HepG2 (cell line): ENCODE measurements at regions not wholly inside any gene's neighbourhood (a gene's known extent, or its start where the extent isn't known, plus 50 kb on each side); places are given as distances from the start of the nearest gene placed in this dataset.

Experiments
- ATAC-seq: fragments of 200-7000 bp; cut with Tn5 transposase; 3 replicates; pipeline ENCODE4 v1.9.1; 2020; ENCODE audit warnings: mild to moderate bottlenecking, moderate library complexity
- BruUV-seq: library from RNA; stranded (reverse); fragments of 400-500 nt; replicated peaks from 2 replicates; lab custom pipeline; 2021; lab: Mats Ljungman, UMichigan
- CTCF ChIA-PET: fragments of 300-600 bp; formaldehyde crosslinking; extraction: SDS; loops from one replicate; lab custom pipeline; 2021; ENCODE audit warnings: low total read pairs, inconsistent platforms, low intra/inter-chr PET ratio; lab: Yijun Ruan, JAX
- POLR2A ChIA-PET: fragments of 350-600 bp; sonication (Branson Sonifier 250); formaldehyde crosslinking; loops from one replicate; lab custom pipeline; 2020; ENCODE audit warnings: antibody characterized with exemption, inconsistent platforms; lab: Yijun Ruan, JAX
- DNase-seq: peaks from one replicate; pipeline ENCODE4 v3.0.0-alpha.2; 2015; ENCODE audit warnings: low spot score
- FAIRE-seq: peaks from 3 replicates; lab custom pipeline; 2011; peaks lifted over from hg19 to GRCh38; lab: Jason Lieb, UNC
- H2AFZ ChIP-seq: one replicate; pipeline ENCODE4 v1.6.1; 2011; ENCODE audit warnings: low read length, inconsistent platforms
- H3K27ac ChIP-seq: fragments of 300-600 bp; 3 replicates; pipeline ENCODE4 v1.8.0; 2011; ENCODE audit warnings: mixed run types, mild to moderate bottlenecking, mixed read lengths, low read length, inconsistent platforms; ENCODE audit not compliant: insufficient read depth; ENCODE audit errors: extremely low read length
- H3K27me3 ChIP-seq, 2 experiments: fragments of 200-600 bp in 1 of 2; 2 replicates in 1 of 2; 3 replicates in 1 of 2; pipeline versions ENCODE4 v1.6.0 to v1.8.0; 2011; ENCODE audit warnings: low read length in 2 of 2, mild to moderate bottlenecking in 2 of 2, moderate library complexity in 2 of 2, inconsistent platforms in 1 of 2; ENCODE audit not compliant: insufficient read depth in 2 of 2, control insufficient read depth in 1 of 2
- H3K36me3 ChIP-seq, 2 experiments: fragments of 200-600 bp in 1 of 2; replicated peaks in 1 of 2; 2 replicates in 1 of 2; 3 replicates in 1 of 2; pipeline versions ENCODE4 v1.5.1 to v1.8.0; 2011; ENCODE audit warnings: low read length in 2 of 2, inconsistent platforms in 1 of 2; ENCODE audit not compliant: insufficient read depth in 2 of 2, control insufficient read depth in 1 of 2
- H3K4me1 ChIP-seq: 2 replicates; pipeline ENCODE4 v1.5.1; 2012; ENCODE audit warnings: low read length, inconsistent platforms; ENCODE audit not compliant: insufficient read depth
- H3K4me2 ChIP-seq: 2 replicates; pipeline ENCODE4 v1.6.0; 2011; ENCODE audit warnings: low read depth, low read length, inconsistent platforms
- H3K4me3 ChIP-seq, 3 experiments: fragments of 200-600 bp in 1 of 3; sonication (generic), shearing (Covaris generic) in 1 of 3; replicated peaks in 1 of 3; 2 replicates each; pipeline ENCODE4 v1.5.1; 2011 to 2016; ENCODE audit warnings: low read length in 3 of 3, inconsistent platforms in 2 of 3, low read depth in 2 of 3, mild to moderate bottlenecking in 2 of 3, control low read depth in 1 of 3, mixed read lengths in 1 of 3; ENCODE audit not compliant: insufficient read depth in 1 of 3
- H3K79me2 ChIP-seq: one replicate; pipeline ENCODE4 v1.6.1; 2011; ENCODE audit warnings: low read length, inconsistent platforms; ENCODE audit not compliant: insufficient read depth
- H3K9ac ChIP-seq: 2 replicates; pipeline ENCODE4 v1.6.0; 2011; ENCODE audit warnings: mild to moderate bottlenecking, low read depth, low read length, inconsistent platforms; ENCODE audit not compliant: insufficient read depth
- H3K9me3 ChIP-seq: 2 replicates; pipeline ENCODE4 v1.5.1; 2012; ENCODE audit warnings: mild to moderate bottlenecking, low read length
- H4K20me1 ChIP-seq: 2 replicates; pipeline ENCODE4 v1.6.0; 2011; ENCODE audit warnings: inconsistent platforms, mild to moderate bottlenecking, low read length, moderate library complexity; ENCODE audit not compliant: insufficient read depth
- KMT2B ChIP-seq: IDR thresholded peaks from 2 replicates; pipeline ENCODE4 v1.6.1; 2016; ENCODE audit warnings: missing genetic modification reagents, missing compliant biosample characterization
- MLLT10 ChIP-seq: sonication (generic); formaldehyde crosslinking; IDR thresholded peaks from 2 replicates; pipeline ENCODE4 v1.4.0; 2020; ENCODE audit warnings: missing genetic modification reagents
- NFIB ChIP-seq: sonication (generic); formaldehyde crosslinking; IDR thresholded peaks from 2 replicates; pipeline ENCODE4 v1.9.0; 2021; ENCODE audit warnings: missing genetic modification reagents, mild to moderate bottlenecking, borderline replicate concordance
- NFYC ChIP-seq: IDR thresholded peaks from 2 replicates; pipeline ENCODE4 v1.6.1; 2016; ENCODE audit warnings: missing genetic modification reagents, missing compliant biosample characterization
- ZFP37 ChIP-seq: sonication (generic); formaldehyde crosslinking; IDR thresholded peaks from 2 replicates; pipeline ENCODE4 v1.4.0; 2020; ENCODE audit warnings: missing genetic modification reagents, borderline replicate concordance
- ZMYM4 ChIP-seq: sonication (generic); formaldehyde crosslinking; IDR thresholded peaks from 2 replicates; pipeline ENCODE4 v1.8.1; 2023; ENCODE audit warnings: mild to moderate bottlenecking, missing genetic modification reagents
- ZNF260 ChIP-seq: sonication (generic); formaldehyde crosslinking; IDR thresholded peaks from 2 replicates; pipeline ENCODE4 v1.4.0; 2020; ENCODE audit warnings: missing genetic modification reagents, low read depth, mild to moderate bottlenecking, borderline replicate concordance
- ZNF567 ChIP-seq: sonication (generic); formaldehyde crosslinking; IDR thresholded peaks from 2 replicates; pipeline ENCODE4 v1.8.1; 2023; ENCODE audit warnings: mild to moderate bottlenecking, missing genetic modification reagents, borderline replicate concordance
- WGBS: methylation state at CpG from one replicate; pipeline ENCODE4 v1.1.6; 2017; ENCODE audit warnings: low lambda C conversion rate; 5-methylcytosine and 5-hydroxymethylcytosine counted together
- in situ Hi-C: cut with HindIII; loops from 2 replicates; pipeline ENCODE4 v1.10.0; 2017; ENCODE audit warnings: low pct_unique_long_range_greater_than_20kb; ENCODE audit not compliant: extremely low pct_ligation_motif_present
- intact Hi-C: fragments of 100-400 bp; cut with micrococcal nuclease; formaldehyde crosslinking; loops from one replicate; pipeline ENCODE4 v1.10.0; 2022; ENCODE audit not compliant: unreplicated experiment
- TF ChIP-seq, protein P1 (sequence below): sonication (generic); formaldehyde crosslinking; IDR thresholded peaks from 2 replicates; pipeline ENCODE4 v1.4.0; 2020; ENCODE audit warnings: mild to moderate bottlenecking, missing genetic modification reagents
- TF ChIP-seq, protein P2 (sequence below): sonication (generic); formaldehyde crosslinking; IDR thresholded peaks from 2 replicates; pipeline ENCODE4 v1.4.0; 2020; ENCODE audit warnings: missing genetic modification reagents
- TF ChIP-seq, protein P3 (sequence below): sonication (generic); formaldehyde crosslinking; conservative IDR thresholded peaks from 2 replicates; pipeline ENCODE4 v1.5.0; 2020; ENCODE audit warnings: missing genetic modification reagents

DNA sequence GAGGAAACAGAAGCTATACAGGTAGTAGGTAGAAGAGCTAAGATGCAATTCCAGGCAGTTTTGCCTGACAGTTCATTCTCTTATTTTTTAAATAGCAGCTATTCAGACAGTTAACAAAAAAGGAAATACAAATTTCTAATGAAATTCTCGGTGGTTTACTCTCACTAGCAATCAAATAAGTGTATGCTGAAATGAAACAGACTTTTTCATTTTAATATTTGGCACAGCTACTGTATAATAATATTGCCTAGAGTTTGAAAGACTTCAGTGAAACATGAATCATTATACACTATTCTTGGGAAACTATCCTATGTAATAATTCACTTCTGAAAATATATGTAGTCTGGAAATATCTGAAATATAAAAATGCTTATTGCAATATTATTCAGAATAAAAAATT lies 463.2 kb upstream of the AGTR1 start:
- Histone ChIP-seq H4K20me1 (no peaks in the 10 kb centered on the region), H3K9me3 (no peaks in the 10 kb centered on the region), H3K4me1 (no peaks in the 10 kb centered on the region), H3K4me2 (no peak overlapping the region), H3K36me3 (no peaks in the 10 kb centered on the region), H3K79me2 (no peaks in the 10 kb centered on the region), H2AFZ (no peak overlapping the region), H3K27me3 (no peaks in the 10 kb centered on the region), H3K27ac (no peak overlapping the region), H3K9ac (no peak overlapping the region), H3K4me3 (no peak overlapping the region)
- no TSS peak for BruUV-seq
- intact Hi-C loops (no loop called here), in situ Hi-C loops (no loop called here)
- ATAC-seq (no peak), DNase-seq (no peak), FAIRE-seq (no peak)
- ChIA-PET POLR2A (no interaction called here), CTCF (no interaction called here)
- 0% methylated on average over 1 of the region's 1 CpG for WGBS
- TF ChIP-seq, protein P1, sequence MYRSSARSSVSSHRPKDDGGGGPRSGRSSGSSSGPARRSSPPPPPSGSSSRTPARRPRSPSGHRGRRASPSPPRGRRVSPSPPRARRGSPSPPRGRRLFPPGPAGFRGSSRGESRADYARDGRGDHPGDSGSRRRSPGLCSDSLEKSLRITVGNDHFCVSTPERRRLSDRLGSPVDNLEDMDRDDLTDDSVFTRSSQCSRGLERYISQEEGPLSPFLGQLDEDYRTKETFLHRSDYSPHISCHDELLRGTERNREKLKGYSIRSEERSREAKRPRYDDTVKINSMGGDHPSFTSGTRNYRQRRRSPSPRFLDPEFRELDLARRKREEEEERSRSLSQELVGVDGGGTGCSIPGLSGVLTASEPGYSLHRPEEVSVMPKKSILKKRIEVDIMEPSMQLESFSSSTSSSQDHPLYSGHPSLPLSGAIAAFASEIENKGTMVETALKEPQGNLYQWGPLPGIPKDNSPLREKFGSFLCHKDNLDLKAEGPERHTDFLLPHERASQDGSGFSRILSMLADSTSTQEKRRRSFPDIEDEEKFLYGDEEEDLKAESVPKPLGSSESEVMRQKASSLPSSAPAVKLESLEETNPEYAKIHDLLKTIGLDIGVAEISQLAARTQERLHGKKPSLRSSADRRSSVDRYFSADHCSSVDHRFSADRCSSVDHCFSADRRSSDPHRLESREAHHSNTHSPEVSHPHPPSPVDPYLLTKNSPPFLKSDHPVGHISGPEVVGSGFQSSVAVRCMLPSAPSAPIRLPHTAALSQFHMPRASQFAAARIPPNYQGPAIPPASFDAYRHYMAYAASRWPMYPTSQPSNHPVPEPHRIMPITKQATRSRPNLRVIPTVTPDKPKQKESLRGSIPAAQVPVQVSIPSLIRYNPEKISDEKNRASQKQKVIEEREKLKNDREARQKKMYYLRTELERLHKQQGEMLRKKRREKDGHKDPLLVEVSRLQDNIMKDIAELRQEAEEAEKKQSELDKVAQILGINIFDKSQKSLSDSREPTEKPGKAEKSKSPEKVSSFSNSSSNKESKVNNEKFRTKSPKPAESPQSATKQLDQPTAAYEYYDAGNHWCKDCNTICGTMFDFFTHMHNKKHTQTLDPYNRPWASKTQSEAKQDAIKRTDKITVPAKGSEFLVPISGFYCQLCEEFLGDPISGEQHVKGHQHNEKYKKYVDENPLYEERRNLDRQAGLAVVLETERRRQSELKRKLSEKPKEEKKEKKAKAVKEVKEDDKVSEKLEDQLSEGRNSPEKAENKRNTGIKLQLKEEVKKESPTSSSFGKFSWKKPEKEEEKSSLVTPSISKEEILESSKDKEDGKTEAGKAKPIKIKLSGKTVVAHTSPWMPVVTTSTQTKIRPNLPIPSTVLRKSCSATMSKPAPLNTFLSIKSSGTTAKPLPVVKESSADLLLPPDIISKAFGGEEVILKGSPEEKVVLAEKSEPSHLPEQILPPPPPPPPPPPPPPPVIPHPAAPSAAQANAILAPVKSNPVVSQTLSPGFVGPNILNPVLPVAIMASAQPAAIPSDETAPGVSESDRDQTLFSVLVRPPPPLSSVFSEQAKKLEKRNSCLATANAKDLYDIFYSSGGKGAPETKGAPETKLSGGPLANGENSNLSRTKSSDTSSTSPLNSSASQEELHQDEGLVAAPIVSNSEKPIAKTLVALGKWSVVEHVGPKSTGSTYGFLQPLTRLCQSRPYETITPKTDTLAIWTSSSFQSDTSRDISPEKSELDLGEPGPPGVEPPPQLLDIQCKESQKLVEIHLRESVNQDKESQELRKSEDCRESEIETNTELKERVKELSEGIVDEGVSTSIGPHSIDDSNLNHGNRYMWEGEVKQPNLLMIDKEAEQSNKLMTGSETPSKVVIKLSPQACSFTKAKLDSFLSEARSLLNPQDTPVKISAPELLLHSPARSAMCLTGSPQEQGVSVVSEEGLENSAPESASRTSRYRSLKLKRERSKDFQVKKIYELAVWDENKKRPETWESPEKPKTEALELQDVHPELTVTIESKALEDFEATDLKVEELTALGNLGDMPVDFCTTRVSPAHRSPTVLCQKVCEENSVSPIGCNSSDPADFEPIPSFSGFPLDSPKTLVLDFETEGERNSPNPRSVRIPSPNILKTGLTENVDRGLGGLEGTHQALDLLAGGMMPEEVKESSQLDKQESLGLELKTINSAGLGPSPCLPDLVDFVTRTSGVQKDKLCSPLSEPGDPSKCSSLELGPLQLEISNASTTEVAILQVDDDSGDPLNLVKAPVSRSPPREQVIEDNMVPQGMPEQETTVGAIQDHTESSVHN, result no peak
- TF ChIP-seq, protein P2, sequence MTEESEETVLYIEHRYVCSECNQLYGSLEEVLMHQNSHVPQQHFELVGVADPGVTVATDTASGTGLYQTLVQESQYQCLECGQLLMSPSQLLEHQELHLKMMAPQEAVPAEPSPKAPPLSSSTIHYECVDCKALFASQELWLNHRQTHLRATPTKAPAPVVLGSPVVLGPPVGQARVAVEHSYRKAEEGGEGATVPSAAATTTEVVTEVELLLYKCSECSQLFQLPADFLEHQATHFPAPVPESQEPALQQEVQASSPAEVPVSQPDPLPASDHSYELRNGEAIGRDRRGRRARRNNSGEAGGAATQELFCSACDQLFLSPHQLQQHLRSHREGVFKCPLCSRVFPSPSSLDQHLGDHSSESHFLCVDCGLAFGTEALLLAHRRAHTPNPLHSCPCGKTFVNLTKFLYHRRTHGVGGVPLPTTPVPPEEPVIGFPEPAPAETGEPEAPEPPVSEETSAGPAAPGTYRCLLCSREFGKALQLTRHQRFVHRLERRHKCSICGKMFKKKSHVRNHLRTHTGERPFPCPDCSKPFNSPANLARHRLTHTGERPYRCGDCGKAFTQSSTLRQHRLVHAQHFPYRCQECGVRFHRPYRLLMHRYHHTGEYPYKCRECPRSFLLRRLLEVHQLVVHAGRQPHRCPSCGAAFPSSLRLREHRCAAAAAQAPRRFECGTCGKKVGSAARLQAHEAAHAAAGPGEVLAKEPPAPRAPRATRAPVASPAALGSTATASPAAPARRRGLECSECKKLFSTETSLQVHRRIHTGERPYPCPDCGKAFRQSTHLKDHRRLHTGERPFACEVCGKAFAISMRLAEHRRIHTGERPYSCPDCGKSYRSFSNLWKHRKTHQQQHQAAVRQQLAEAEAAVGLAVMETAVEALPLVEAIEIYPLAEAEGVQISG (CRISPR knock-in tag), result no peak
- TF ChIP-seq MLLT10 (CRISPR knock-in tag), result no peak
- TF ChIP-seq ZNF567 (CRISPR knock-in tag), result no peak
- TF ChIP-seq ZMYM4 (CRISPR knock-in tag), result no peak
- TF ChIP-seq, protein P3, sequence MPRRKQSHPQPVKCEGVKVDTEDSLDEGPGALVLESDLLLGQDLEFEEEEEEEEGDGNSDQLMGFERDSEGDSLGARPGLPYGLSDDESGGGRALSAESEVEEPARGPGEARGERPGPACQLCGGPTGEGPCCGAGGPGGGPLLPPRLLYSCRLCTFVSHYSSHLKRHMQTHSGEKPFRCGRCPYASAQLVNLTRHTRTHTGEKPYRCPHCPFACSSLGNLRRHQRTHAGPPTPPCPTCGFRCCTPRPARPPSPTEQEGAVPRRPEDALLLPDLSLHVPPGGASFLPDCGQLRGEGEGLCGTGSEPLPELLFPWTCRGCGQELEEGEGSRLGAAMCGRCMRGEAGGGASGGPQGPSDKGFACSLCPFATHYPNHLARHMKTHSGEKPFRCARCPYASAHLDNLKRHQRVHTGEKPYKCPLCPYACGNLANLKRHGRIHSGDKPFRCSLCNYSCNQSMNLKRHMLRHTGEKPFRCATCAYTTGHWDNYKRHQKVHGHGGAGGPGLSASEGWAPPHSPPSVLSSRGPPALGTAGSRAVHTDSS (CRISPR knock-in tag), result no peak
- no peak for TF ChIP-seq ZFP37 (CRISPR knock-in tag)
- TF ChIP-seq NFIB (CRISPR knock-in tag), result no peak
- no peak for TF ChIP-seq ZNF260 (CRISPR knock-in tag)
- TF ChIP-seq NFYC, result no peak
- no peak for TF ChIP-seq KMT2B (CRISPR knock-in tag)
